Fibroblast of peridontal ligament (primary cell): ENCODE measurements at regions not wholly inside any gene's neighbourhood (a gene's known extent, or its start where the extent isn't known, plus 50 kb on each side); places are given as distances from the start of the nearest gene placed in this dataset.
"Not testable (repeated sequence)": the region's sequence is repeated elsewhere in the genome, so short reads cannot be mapped to it uniquely, and the experiment has no call there.

Experiments
- DNase-seq: peaks from one replicate; pipeline ENCODE4 v3.0.0-alpha.2; 2010; ENCODE audit errors: extremely low read depth

DNA sequence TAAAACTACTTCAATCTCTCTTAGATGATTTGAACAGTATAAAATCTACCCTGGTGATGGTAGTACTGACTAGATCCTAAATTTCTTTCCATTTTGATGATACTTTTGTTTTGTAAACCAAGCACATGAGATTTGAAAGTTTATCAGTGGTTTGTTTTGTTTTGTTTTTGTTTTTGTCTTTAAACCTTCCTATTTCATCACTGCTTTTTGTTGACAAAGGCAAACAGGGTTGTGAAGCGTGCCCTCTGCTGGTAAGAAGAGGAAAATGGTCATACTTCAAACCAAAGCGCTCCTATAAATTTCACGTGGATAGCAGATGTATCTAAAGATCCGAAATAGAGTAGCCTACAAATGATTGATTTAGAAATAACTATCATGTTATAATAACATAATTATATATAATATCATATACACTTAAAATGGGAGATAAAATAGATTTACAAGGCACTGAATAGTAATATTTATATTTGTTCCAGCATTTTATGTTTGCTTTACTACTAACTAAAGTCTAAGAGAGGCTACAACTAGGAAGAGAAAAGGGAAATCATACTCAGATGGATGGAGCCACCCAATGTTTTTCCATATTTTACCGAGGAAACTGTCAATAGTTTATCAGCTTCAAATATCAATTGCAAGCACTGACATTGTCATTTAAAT lies 254.0 kb upstream of the USP15 start:
- DNase-seq: peak; percentile 21

DNA sequence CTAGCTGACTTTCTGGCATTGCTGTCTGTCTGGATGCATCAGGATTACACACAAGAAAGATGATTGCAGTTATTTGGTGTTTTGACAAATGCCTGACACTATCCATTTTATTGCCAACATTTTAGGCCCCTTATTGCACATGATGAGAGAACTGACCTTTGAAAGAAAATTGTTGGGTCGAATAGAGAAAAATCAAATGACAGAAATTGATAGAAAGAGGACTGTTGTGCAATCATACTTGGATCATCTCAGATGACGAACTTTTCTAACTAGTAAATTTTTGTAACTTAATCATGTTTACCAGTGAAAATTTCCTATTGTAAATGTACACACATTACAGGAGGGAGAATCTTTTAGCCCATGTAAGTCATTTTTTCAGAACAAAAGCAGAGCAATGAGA lies 251.5 kb upstream of the USP15 start:
- no peak for DNase-seq

DNA sequence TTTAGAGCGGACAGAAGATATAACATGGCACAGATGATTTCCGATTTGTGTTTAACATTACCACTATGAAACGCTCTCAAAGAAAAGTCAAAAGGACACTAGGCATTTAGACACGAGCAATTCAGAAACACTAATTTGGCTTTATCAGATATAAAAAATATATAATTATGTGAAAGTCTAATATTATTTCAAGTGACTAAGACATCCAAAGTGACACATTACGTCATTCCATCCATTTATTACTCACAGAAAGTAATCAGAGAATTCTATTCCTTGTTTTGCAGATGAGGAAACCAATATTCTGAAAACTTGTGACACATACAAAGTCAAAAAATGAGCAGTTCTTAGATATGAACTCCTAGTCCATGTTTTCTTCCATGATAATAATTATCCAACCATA lies 250.8 kb upstream of the USP15 start:
- DNase-seq: no peak

- not testable (repeated sequence) for DNase-seq
Observed at GRCh38 chr12:62010331-62010906, 249.8 kb upstream of the USP15 start.

DNA sequence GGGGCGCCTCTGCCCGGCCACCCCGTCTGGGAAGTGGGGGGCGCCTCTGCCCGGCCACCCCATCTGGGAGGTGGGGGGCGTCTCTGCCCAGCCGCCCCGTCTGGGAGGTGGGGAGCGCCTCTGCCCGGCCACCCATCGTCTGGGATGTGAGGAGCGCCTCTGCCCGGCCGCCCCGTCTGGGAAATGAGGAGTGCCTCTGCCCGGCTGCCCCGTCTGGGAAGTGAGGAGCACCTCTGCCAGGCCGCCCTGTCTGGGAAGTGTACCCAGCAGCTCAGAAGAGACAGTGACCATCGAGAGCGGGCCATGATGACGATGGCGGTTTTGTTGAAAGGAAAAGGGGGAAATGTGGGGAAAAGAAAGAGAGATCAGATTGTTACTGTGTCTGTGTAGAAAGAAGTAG lies 249.2 kb upstream of the USP15 start:
- DNase-seq: not testable (repeated sequence)

DNA sequence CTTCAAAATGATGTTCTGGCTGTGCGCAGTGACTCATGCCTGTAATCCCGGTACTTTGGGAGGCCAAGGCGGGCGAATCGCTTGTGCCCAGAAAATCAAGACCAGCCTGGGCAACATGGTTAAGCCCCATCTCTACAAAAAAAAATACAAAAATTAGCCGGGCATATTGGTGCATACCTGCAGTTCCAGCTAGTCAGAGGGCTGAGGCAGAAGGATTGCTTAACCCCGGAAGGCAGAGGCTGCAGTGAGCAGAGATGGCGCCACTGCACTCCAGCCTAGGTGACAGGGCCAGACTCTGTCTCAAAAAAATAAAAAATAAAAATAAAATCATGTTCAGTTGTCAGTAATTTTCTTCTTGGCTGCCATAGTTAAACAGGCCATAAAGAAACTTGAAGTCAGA lies 245.9 kb upstream of the USP15 start:
- no peak for DNase-seq

GRCh38 chr12:62016021-62016420 lies 244.2 kb upstream of the USP15 start:
- no peak for DNase-seq

DNA sequence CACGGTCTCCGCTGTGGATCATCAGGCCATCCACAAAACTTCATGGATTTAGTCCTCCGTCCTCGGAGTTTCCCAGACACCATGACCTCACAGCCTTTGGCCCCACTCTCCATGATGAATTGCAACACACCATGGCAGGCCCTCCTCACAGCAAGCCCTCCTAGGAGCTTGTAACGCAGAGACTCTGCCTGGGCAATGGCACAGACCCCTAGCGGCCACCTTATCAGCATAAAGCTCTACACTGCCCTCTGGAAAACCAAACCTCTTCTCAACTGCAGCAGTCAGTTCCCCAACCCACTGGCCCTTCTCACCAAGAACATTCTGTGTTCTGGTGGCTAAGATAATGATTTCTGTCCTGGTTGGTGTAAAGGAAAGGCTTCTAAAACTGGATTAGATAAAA lies 238.4 kb upstream of the USP15 start:
- DNase-seq: no peak

DNA sequence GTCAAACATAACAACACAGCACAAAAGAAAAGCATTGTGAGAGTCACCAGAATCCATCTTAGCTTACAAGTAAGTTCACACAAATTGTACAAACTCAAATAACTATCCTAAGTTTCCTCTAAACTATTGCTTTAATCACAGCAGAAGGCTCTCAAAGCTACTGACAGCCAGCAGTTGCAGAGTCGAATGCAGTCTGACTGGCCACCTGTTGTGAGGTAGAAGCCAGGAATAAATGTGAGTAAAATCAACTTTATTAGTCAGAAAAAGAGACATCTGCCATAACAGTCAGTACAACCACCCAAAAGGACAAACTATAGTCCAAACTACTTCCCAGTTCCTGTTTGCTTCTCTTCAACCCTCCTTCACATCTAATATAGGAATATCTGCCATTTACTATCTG lies 231.7 kb upstream of the USP15 start:
- no peak for DNase-seq

- no peak for DNase-seq
Observed at GRCh38 chr12:62032870-62033269, 227.3 kb upstream of the USP15 start.

GRCh38 chr12:62044450-62045135 lies 215.6 kb upstream of the USP15 start:
- DNase-seq: no peak

- DNase-seq: no peak
Observed at GRCh38 chr12:62045211-62045610, 215.0 kb upstream of the USP15 start.

DNA sequence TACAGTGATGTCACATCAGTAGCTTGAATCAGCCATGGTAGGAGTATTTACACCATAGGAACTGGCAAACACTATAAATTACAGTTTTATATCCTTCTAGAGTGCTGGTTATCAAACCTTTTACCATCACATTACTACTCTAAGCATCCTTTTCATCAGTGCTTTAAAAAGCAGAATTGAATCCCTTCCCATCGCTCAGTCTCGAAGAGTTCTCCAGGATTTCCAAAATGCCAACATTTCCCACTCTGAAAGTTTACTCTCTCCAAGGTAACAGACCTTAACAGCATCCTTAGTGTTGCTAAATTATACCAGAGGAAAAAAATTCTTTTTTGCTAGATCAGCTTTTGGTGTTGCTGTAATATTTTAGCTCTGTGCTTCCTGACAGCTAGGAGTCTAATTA lies 209.4 kb upstream of the USP15 start:
- DNase-seq: no peak

DNA sequence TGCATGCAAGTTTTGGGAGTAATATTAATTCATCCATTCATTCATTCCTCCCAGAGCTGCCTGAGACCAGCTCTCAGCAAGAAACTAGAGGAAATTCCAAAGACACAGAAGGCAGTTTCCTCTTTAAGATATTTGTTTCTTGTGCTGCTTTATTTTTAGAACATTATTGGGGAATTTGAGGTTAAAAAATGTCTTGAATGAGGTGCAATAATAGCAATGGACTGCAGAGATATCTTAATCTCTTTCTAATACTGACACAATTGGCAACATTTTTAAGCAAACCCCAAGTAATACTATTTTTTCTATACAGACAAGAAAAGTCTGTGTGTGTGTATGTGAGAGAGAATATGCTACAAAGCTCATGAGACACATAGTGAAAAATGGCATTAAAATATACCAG lies 190.2 kb upstream of the USP15 start:
- DNase-seq: no peak

GRCh38 chr12:62073236-62073635 lies 187.0 kb upstream of the USP15 start:
- not testable (repeated sequence) for DNase-seq

GRCh38 chr12:62075870-62076269 lies 184.3 kb upstream of the USP15 start:
- no peak for DNase-seq

- no peak for DNase-seq
Observed at GRCh38 chr12:62078020-62078419, 182.2 kb upstream of the USP15 start.

- no peak for DNase-seq
Observed at GRCh38 chr12:62082448-62082847, 177.8 kb upstream of the USP15 start.

- no peak for DNase-seq
Observed at GRCh38 chr12:62098132-62098531, 162.1 kb upstream of the USP15 start.

DNA sequence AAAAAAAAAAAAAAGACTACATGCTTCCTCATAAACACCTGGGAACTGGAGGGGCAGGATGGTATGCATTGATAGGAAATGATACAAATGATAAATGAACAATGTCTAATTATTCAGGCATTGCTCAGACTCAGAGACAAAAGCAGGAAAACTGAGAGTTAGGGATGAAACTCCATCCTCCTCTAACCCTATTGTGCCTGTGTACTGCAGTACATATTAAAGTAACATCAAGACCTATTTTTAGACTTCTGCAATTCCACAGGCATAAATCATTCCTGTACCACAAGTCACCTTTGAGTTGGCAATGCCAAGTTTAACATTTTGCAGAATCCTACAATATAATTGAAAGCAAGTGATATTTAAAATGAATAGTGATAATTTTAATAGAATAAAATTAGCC lies 156.5 kb upstream of the USP15 start:
- DNase-seq: no peak

- DNase-seq: no peak
Observed at GRCh38 chr12:62106547-62107185, 153.5 kb upstream of the USP15 start.

DNA sequence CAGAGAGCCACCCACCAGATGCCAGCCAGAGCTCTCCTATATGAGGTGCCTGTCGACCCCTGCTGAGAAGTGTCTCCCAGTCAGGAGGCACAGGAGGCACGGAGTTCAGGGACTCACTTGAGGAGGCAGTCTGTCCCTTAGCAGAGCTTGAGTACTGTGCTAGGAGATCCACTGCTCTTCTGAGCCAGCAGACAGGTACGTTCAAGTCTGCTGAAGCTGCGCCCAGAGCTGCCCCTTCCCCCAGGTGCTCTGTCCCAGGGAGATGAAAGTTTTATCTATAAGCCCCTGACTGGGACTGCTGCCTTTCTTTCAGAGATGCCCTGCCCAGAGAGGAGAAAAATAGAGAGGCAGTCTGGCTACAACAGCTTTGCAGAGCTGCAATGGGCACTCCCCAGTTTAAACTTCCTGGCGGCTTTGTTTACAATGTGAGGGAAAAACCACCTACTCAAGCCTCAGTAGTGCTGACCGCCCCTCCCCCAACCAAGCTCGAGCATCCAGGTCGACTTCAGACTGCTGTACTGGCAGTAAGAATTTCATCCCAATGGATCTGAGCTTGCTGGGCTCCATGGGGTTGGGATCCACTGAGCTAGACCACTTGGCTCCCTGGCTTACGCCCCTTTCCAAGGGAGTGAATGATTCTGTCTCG lies 146.7 kb upstream of the USP15 start:
- no peak for DNase-seq
